PC-3 (cell line): ENCODE measurements at regions not wholly inside any gene's neighbourhood (a gene's known extent, or its start where the extent isn't known, plus 50 kb on each side); places are given as distances from the start of the nearest gene placed in this dataset.

Experiments
- CTCF ChIP-seq: fragments of 300-600 bp; sonication (generic); conservative IDR thresholded peaks from 2 replicates; pipeline ENCODE4 v1.5.1; 2017; ENCODE audit warnings: antibody characterized with exemption, low read depth, mild to moderate bottlenecking, low read length
- EZH2 ChIP-seq: fragments of 300-600 bp; sonication (generic); IDR thresholded peaks from one replicate; pipeline ENCODE4 v1.6.1; 2017; ENCODE audit warnings: antibody characterized with exemption, mild to moderate bottlenecking, low read length; ENCODE audit not compliant: unreplicated experiment
- EZH2phosphoT487 ChIP-seq: fragments of 300-600 bp; sonication (generic); IDR thresholded peaks from 2 replicates; pipeline ENCODE4 v1.6.1; 2018; ENCODE audit warnings: mild to moderate bottlenecking, antibody characterized with exemption, low read length, borderline replicate concordance

GRCh38 chr3:81249540-81250029 is 511.9 kb downstream of the GBE1 start:
- no peak for TF ChIP-seq CTCF
- TF ChIP-seq EZH2, result no peak
- TF ChIP-seq EZH2phosphoT487, result no peak
